Fibroblast of mammary gland (primary cell): ENCODE measurements at regions not wholly inside any gene's neighbourhood (a gene's known extent, or its start where the extent isn't known, plus 50 kb on each side); places are given as distances from the start of the nearest gene placed in this dataset.

ENCODE experiments used
- DNase-seq: peaks from one replicate; pipeline ENCODE4 v3.0.0-alpha.2; 2010; ENCODE audit warnings: low read depth
- H3K4me3 ChIP-seq: 2 replicates; pipeline ENCODE4 v1.5.1; 2011; ENCODE audit warnings: low read depth, mild to moderate bottlenecking, low read length, moderate library complexity; ENCODE audit not compliant: control insufficient read depth
- TF ChIP-seq, protein P1 (sequence below): conservative IDR thresholded peaks from 2 replicates; pipeline ENCODE4 v1.5.1; 2011; ENCODE audit warnings: low read depth, low read length, inconsistent platforms; ENCODE audit not compliant: control insufficient read depth, insufficient read depth

DNA sequence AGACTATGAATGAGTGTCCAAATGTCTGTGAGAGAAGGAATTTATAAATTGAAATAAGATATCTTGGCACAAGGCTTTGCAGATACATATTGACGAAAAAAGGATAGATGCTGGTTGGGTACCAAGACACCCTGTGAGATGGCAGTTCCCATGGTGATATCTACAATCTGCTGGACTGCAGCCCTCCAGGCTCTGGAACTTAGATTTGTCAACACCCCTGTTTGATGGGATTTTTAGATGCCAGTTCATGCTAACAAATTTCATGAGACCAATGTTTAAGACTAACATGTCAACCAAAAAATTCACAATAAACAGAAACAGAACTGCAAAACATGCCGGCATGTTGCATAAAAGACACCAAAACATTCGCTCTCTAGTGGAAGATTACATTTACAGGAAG lies 400.3 kb upstream of the CNTNAP5 start:
- TF ChIP-seq, protein P1, sequence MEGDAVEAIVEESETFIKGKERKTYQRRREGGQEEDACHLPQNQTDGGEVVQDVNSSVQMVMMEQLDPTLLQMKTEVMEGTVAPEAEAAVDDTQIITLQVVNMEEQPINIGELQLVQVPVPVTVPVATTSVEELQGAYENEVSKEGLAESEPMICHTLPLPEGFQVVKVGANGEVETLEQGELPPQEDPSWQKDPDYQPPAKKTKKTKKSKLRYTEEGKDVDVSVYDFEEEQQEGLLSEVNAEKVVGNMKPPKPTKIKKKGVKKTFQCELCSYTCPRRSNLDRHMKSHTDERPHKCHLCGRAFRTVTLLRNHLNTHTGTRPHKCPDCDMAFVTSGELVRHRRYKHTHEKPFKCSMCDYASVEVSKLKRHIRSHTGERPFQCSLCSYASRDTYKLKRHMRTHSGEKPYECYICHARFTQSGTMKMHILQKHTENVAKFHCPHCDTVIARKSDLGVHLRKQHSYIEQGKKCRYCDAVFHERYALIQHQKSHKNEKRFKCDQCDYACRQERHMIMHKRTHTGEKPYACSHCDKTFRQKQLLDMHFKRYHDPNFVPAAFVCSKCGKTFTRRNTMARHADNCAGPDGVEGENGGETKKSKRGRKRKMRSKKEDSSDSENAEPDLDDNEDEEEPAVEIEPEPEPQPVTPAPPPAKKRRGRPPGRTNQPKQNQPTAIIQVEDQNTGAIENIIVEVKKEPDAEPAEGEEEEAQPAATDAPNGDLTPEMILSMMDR: no peak
- no peak overlapping the region for H3K4me3 ChIP-seq
- DNase-seq: no peak

DNA sequence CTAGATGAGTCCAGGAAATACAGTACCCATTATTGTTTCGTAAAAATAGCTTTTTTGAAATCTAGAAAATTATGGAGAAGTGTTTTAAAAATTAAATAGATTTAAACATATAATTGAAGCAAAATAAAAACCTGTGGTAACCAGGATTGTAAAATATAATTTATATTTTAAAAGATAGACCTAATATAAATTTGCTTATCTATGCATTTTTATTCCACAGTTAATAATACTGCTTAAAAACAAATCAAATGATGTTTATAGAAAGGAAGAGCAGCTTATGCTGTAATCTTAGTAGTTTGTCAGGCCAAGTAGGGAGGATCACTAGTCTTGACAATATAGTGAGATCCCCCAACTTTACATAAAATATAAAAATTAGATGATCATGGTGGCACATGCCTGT lies 388.9 kb upstream of the CNTNAP5 start:
- no peak for DNase-seq
- no peak overlapping the region for H3K4me3 ChIP-seq
- TF ChIP-seq, protein P1: no peak

DNA sequence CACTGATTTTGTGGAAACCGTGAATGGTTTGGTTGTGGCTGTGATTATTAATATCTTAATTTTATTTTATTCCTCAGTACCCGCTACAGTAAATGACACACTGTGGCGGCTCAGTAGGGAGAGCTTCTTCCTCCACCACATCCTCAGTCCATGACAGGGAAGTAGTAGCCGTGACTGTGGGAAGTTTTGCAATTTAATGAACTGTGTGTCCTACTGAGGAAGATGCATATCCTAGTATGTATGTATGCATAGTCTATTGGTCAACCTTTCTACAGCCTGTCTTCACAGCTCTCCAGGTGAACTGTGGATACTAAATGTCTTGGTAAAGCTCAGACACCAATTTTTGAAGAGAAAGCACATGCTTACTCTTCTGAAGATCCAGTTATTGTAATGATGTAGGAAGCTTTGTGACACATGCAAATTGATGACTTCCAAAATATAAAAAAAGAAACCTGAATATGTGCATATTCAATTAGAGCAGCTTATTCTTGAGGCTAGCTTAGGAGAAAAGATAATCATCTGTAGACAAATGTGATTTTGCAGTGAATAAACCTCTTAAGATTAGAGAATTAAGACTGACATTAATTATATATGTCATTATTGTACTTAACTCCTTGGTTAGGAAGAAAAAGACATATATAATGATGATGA lies 384.3 kb upstream of the CNTNAP5 start:
- DNase-seq: no peak
- H3K4me3 ChIP-seq: no peak overlapping the region
- TF ChIP-seq, protein P1: no peak

DNA sequence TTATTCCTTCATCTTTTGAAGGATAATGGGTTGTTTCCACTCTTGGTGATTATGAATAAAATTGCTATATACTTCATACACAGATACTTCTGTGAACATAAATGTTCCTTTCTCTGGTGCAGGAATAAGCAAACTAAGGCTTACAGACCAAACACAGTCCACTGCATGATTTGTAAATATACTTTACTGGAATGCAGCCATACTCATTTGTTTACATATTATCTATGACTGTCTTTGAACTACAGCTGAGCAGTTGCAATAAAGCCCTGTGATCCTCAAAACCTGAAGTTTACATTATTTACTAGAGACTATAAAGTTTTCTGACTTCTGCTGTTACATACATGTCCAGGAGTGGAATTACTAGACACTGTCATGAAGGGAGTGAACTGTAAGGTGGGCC lies 381.0 kb upstream of the CNTNAP5 start:
- DNase-seq: no peak
- no peak overlapping the region for H3K4me3 ChIP-seq
- TF ChIP-seq, protein P1: no peak

DNA sequence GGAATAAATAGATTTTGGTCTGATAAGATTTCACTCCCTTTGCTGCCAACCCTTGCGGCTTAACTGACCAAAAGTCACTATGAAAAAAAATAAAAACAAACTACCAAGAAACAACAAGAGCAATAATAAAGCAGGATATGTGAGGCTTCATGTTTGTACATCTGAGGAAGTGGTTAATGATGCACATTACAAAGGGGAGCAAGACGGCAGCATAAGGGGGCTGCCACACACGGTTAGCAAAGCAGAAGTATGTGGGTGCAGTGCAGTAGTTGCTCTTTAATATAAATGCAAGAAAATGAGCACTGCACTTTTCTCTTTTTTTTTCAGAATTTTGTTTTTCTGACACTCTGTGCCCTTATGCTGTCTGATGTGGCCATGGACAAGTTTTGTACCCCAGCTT lies 377.1 kb upstream of the CNTNAP5 start:
- no peak overlapping the region for H3K4me3 ChIP-seq
- no peak for DNase-seq
- TF ChIP-seq, protein P1: no peak

DNA sequence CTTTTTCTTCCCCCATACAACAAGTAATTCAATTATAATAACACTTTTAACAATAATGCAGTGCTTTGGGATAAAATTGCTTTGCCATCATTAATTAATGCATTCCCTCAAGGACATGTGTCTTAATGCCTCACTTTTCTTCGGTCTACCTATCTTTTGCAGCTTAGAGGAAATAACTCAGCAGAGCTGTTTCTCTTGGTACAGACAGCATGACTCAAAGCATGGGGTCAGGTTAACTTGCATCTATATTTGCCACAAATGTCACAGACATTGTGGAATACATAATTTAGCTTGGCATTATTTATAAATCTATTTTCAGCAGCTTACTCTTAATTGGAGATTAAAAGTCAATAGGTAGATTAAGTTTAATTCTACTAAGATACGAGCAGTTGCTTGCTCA lies 376.1 kb upstream of the CNTNAP5 start:
- H3K4me3 ChIP-seq: no peak overlapping the region
- TF ChIP-seq, protein P1: no peak
- DNase-seq: no peak

DNA sequence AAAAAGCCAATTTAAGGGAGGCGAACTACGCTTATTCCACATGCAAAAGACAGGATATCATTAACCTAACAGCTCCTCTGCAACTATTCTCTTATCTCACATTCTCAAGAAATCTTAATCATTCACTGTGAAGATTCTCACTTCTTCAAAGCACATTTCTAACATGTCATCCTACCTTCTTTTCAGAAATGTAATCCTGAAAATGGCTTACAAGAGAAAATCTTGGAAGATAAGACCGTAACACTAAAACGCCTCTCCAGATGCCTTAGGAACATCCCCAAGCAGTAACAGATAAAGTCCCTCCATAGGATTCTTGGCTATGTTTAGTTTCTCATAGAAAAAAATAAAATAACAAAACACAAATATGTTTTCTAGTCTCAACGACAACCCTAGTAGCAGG lies 373.9 kb upstream of the CNTNAP5 start:
- TF ChIP-seq, protein P1: no peak
- no peak for DNase-seq
- no peak overlapping the region for H3K4me3 ChIP-seq
